Hepatocyte (in vitro differentiated cells): ENCODE measurements at regions not wholly inside any gene's neighbourhood (a gene's known extent, or its start where the extent isn't known, plus 50 kb on each side); places are given as distances from the start of the nearest gene placed in this dataset.

Experiments used
- DNase-seq: peaks from one replicate; pipeline ENCODE4 v3.0.0-alpha.2; 2016; ENCODE audit warnings: low spot score
- H2AFZ ChIP-seq: fragments of 200-600 bp; sonication (generic); 2 replicates; pipeline ENCODE4 v1.6.0; 2016; ENCODE audit warnings: antibody characterized with exemption, mild to moderate bottlenecking
- H3K27ac ChIP-seq: fragments of 200-600 bp; sonication (generic); 2 replicates; pipeline ENCODE4 v1.5.1; 2016; ENCODE audit warnings: mild to moderate bottlenecking
- H3K27me3 ChIP-seq: fragments of 200-600 bp; sonication (generic); 2 replicates; pipeline ENCODE4 v1.6.1; 2016
- H3K36me3 ChIP-seq: fragments of 200-600 bp; sonication (generic); replicated peaks from 2 replicates; pipeline ENCODE4 v1.5.1; 2016; ENCODE audit warnings: low read depth; ENCODE audit not compliant: insufficient read depth
- H3K4me1 ChIP-seq: fragments of 200-600 bp; sonication (generic); 2 replicates; pipeline ENCODE4 v1.5.1; 2016; ENCODE audit warnings: mild to moderate bottlenecking, moderate library complexity; ENCODE audit not compliant: insufficient read depth
- H3K4me2 ChIP-seq: fragments of 200-600 bp; sonication (generic); 2 replicates; pipeline ENCODE4 v1.6.0; 2016
- H3K4me3 ChIP-seq: fragments of 200-600 bp; sonication (generic); 2 replicates; pipeline ENCODE4 v1.5.1; 2016; ENCODE audit warnings: mild to moderate bottlenecking
- H3K79me2 ChIP-seq: fragments of 200-600 bp; sonication (generic); 2 replicates; pipeline ENCODE4 v1.6.0; 2017; ENCODE audit warnings: mild to moderate bottlenecking
- H3K9me2 ChIP-seq: fragments of 200-600 bp; sonication (generic); replicated peaks from 2 replicates; pipeline ENCODE4 v1.6.0; 2017; ENCODE audit warnings: mild to moderate bottlenecking; ENCODE audit not compliant: insufficient read depth
- H3K9me3 ChIP-seq: fragments of 200-600 bp; sonication (generic); 2 replicates; pipeline ENCODE4 v1.5.1; 2016; ENCODE audit warnings: low read depth, mild to moderate bottlenecking
- H4K20me1 ChIP-seq: fragments of 200-600 bp; sonication (generic); 2 replicates; pipeline ENCODE4 v1.6.0; 2016; ENCODE audit warnings: mild to moderate bottlenecking; ENCODE audit not compliant: insufficient read depth, poor library complexity, severe bottlenecking
- CTCF ChIP-seq: fragments of 200-600 bp; sonication (generic); IDR thresholded peaks from 2 replicates; pipeline ENCODE4 v1.5.1; 2016; ENCODE audit warnings: antibody characterized with exemption, mild to moderate bottlenecking; ENCODE audit not compliant: poor library complexity
- EZH2 ChIP-seq: fragments of 200-600 bp; sonication (generic); IDR thresholded peaks from 2 replicates; pipeline ENCODE4 v1.6.1; 2016; ENCODE audit warnings: antibody characterized with exemption, mild to moderate bottlenecking, borderline replicate concordance
- EZH2phosphoT487 ChIP-seq: fragments of 200-600 bp; sonication (generic); IDR thresholded peaks from one replicate; pipeline ENCODE4 v1.6.1; 2018; ENCODE audit warnings: antibody characterized with exemption, mild to moderate bottlenecking, low read depth, moderate library complexity; ENCODE audit not compliant: unreplicated experiment, severe bottlenecking
- WGBS: methylation state at CpG from one replicate; pipeline ENCODE4 v1.1.6; 2016; ENCODE audit warnings: low lambda C conversion rate; ENCODE audit errors: missing lambda C conversion rate; 5-methylcytosine and 5-hydroxymethylcytosine counted together

- no peaks in the 10 kb centered on the region for H3K9me3 ChIP-seq
- TF ChIP-seq EZH2phosphoT487 (no peak), CTCF (no peak), EZH2 (no peak)
- WGBS, result 97% methylated on average over 6 of the region's 6 CpGs
Measured at GRCh38 chr20:50299325-50299629, 108.6 kb downstream of the CEBPB start.

GRCh38 chr20:50301165-50301564 lies 110.5 kb downstream of the CEBPB start:
- no peak for DNase-seq
- Histone ChIP-seq H4K20me1 (no peaks in the 10 kb centered on the region), H3K4me1 (peaks cover 26% of the 10 kb centered on the region), H3K36me3 (no peaks in the 10 kb centered on the region), H3K9me2 (no peaks in the 10 kb centered on the region), H3K4me2 (no peak overlapping the region), H3K27ac (no peak overlapping the region), H3K4me3 (no peak overlapping the region), H2AFZ (no peak overlapping the region), H3K27me3 (no peaks in the 10 kb centered on the region), H3K79me2 (no peaks in the 10 kb centered on the region), H3K9me3 (no peaks in the 10 kb centered on the region)
- no peak for TF ChIP-seq EZH2
- no peak for TF ChIP-seq EZH2phosphoT487
- 100% methylated on average over 3 of the region's 3 CpGs for WGBS

More at GRCh38 chr20:50299325-50299629, 108.6 kb downstream of the CEBPB start:
- Histone ChIP-seq H3K79me2 (no peaks in the 10 kb centered on the region), H3K4me2 (no peak overlapping the region), H3K27ac (no peak overlapping the region), H3K4me1 (peaks cover 9% of the 10 kb centered on the region), H4K20me1 (no peaks in the 10 kb centered on the region), H3K9me2 (no peaks in the 10 kb centered on the region), H3K36me3 (no peaks in the 10 kb centered on the region), H2AFZ (no peak overlapping the region), H3K4me3 (no peak overlapping the region), H3K27me3 (no peaks in the 10 kb centered on the region)
- DNase-seq, result no peak

DNA sequence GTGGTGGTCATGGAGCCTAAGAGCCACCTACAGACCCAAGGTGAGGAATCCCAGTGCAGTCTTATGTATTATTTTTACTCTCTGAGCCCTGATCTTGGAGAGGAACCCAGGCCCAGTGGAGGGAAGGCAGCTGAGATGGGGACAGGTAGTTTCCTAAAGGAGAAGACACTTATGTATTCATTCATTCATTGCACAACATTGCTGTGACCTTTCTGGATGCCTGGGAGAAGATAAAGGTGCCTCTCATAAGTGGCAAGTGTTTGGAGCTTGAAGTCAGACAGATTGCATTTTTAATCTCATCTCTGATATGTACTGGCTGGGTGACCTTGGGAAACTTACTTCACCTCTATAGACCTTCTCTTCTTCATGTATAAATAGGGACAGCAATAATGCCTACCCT lies 111.1 kb downstream of the CEBPB start:
- H3K4me1 ChIP-seq, result peaks cover 31% of the 10 kb centered on the region
- no peak for TF ChIP-seq EZH2
- no peak for TF ChIP-seq EZH2phosphoT487
- no peak for TF ChIP-seq CTCF
- H3K27ac ChIP-seq, result no peak overlapping the region
- no peak overlapping the region for H3K4me3 ChIP-seq
- no peaks in the 10 kb centered on the region for H4K20me1 ChIP-seq
- DNase-seq, result no peak
- H3K9me3 ChIP-seq, result no peaks in the 10 kb centered on the region
- H2AFZ ChIP-seq, result no peak overlapping the region
- no peak overlapping the region for H3K4me2 ChIP-seq
- H3K36me3 ChIP-seq, result no peaks in the 10 kb centered on the region
- H3K27me3 ChIP-seq, result no peaks in the 10 kb centered on the region
- no peaks in the 10 kb centered on the region for H3K79me2 ChIP-seq
- no peaks in the 10 kb centered on the region for H3K9me2 ChIP-seq

DNA sequence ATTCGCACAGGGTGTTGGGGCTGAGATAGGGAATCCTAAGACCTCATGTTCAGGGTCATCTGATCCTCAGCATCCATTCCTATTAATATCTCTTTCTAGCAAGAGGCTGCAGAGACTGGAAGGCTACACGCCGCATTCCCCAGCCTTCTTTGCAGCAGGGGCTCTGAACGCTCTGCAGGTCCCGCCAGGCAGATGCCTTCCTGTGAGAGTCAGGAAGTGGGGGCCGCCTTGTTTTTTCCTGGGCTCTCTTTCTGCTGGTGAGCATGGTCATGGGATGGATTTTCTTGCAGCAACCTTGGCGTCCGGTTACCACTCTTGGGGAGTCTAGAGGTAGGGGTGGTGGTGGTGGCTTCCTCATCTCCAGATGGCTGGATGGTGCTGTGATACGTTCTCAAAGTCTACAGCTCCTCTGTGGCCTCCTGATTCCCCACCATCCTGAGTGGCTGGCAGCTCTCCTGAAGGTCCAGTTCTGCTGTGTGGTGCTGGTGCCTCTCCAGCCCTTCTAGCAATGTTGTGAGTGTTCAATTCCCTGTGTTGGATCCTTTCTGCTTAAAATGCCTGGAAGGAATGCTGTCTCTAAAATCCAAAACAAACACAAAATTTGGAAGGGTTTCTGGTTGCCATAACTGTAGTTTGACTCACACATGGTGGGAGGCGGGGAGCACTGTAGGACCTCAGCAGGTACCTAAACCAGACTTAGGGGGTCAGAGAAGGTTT lies 111.9 kb downstream of the CEBPB start:
- no peak overlapping the region for H3K4me3 ChIP-seq
- DNase-seq, result no peak
- no peak overlapping the region for H3K4me2 ChIP-seq
- 85% methylated on average over 10 of the region's 10 CpGs for WGBS
- no peaks in the 10 kb centered on the region for H3K36me3 ChIP-seq
- H3K79me2 ChIP-seq, result no peaks in the 10 kb centered on the region
- no peaks in the 10 kb centered on the region for H3K27me3 ChIP-seq
- H3K27ac ChIP-seq, result no peak overlapping the region
- H4K20me1 ChIP-seq, result no peaks in the 10 kb centered on the region
- H2AFZ ChIP-seq, result no peak overlapping the region
- no peaks in the 10 kb centered on the region for H3K9me2 ChIP-seq
- TF ChIP-seq CTCF (no peak), EZH2 (no peak), EZH2phosphoT487 (no peak)
- no peaks in the 10 kb centered on the region for H3K9me3 ChIP-seq
- H3K4me1 ChIP-seq, result peaks cover 33% of the 10 kb centered on the region
